Karpas-422 (cell line): ENCODE measurements at regions not wholly inside any gene's neighbourhood (a gene's known extent, or its start where the extent isn't known, plus 50 kb on each side); places are given as distances from the start of the nearest gene placed in this dataset.

Source experiments
- DNase-seq: peaks from one replicate; pipeline ENCODE4 v3.0.0-alpha.2; 2015
- H2AFZ ChIP-seq: fragments of 200-600 bp; sonication (generic); 2 replicates; pipeline ENCODE4 v1.6.1; 2014; ENCODE audit warnings: antibody characterized with exemption, low read length, mixed read lengths
- H3K27ac ChIP-seq: fragments of 200-600 bp; sonication (generic); 2 replicates; pipeline ENCODE4 v1.5.1; 2014; ENCODE audit warnings: mild to moderate bottlenecking, low read length, moderate library complexity
- H3K27me3 ChIP-seq: fragments of 200-600 bp; sonication (generic); 2 replicates; pipeline ENCODE4 v1.6.1; 2014; ENCODE audit warnings: low read length, mixed read lengths
- H3K36me3 ChIP-seq: fragments of 200-600 bp; sonication (generic); 2 replicates; pipeline ENCODE4 v1.6.1; 2014; ENCODE audit warnings: low read length, mixed read lengths; ENCODE audit not compliant: insufficient read depth
- H3K4me1 ChIP-seq: fragments of 200-600 bp; sonication (generic); 2 replicates; pipeline ENCODE4 v1.6.1; 2014; ENCODE audit warnings: mild to moderate bottlenecking, low read length, mixed read lengths
- H3K4me2 ChIP-seq: fragments of 200-600 bp; sonication (generic); 2 replicates; pipeline ENCODE4 v1.6.1; 2014; ENCODE audit warnings: low read length, low read depth, mild to moderate bottlenecking; ENCODE audit not compliant: poor library complexity, severe bottlenecking
- H3K4me3 ChIP-seq: fragments of 200-600 bp; sonication (generic); 2 replicates; pipeline ENCODE4 v1.5.1; 2014; ENCODE audit warnings: mild to moderate bottlenecking, antibody characterized with exemption, low read length, mixed read lengths
- H3K79me2 ChIP-seq: fragments of 200-600 bp; sonication (generic); 2 replicates; pipeline ENCODE4 v1.6.1; 2014; ENCODE audit warnings: mild to moderate bottlenecking, low read length, mixed read lengths
- H3K9ac ChIP-seq: fragments of 200-600 bp; sonication (generic); 2 replicates; pipeline ENCODE4 v1.6.0; 2014; ENCODE audit warnings: low read length
- H3K9me2 ChIP-seq: fragments of 200-600 bp; sonication (generic), shearing (Covaris generic); replicated peaks from 2 replicates; pipeline ENCODE4 v1.6.0; 2014; ENCODE audit warnings: mild to moderate bottlenecking, low read length, moderate library complexity; ENCODE audit not compliant: insufficient read depth
- H3K9me3 ChIP-seq: fragments of 300-700, 200-600 bp; sonication (generic); 2 replicates; pipeline ENCODE4 v1.6.1; 2014; ENCODE audit warnings: low read length, mixed read lengths
- H4K20me1 ChIP-seq: fragments of 200-600 bp; sonication (generic); 2 replicates; pipeline ENCODE4 v1.6.1; 2014; ENCODE audit warnings: mild to moderate bottlenecking, antibody characterized with exemption, low read length, low read depth; ENCODE audit not compliant: insufficient read depth

DNA sequence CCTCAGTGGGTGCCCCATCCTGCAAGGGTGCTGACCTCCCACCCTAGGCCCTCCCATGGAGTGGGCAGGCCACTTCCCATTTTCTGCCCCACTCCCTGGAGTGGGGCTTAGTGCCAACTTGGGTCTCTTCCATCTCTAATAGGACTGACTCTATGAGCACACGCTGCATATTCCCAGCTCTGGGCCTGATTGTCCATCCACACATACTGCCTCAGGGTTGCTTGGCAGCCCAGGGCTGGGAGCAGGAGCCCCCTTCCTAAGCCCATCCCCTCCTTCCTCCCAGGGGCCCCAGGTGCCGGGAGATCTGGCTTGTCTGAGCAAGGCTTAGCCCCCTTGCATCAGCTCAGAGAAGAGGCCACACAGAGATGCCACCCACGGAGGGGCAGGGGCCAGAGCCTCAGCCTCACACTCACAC, 55.1 kb downstream of the PJA1 start:
- Histone ChIP-seq H3K27ac (no peak overlapping the region), H3K9me2 (no peaks in the 10 kb centered on the region), H3K36me3 (no peaks in the 10 kb centered on the region), H3K4me1 (no peaks in the 10 kb centered on the region), H2AFZ (no peak overlapping the region), H3K4me3 (no peak overlapping the region), H3K79me2 (no peaks in the 10 kb centered on the region), H3K4me2 (no peak overlapping the region), H4K20me1 (no peaks in the 10 kb centered on the region), H3K9ac (no peak overlapping the region), H3K9me3 (no peaks in the 10 kb centered on the region), H3K27me3 (no peaks in the 10 kb centered on the region)
- DNase-seq: no peak

DNA sequence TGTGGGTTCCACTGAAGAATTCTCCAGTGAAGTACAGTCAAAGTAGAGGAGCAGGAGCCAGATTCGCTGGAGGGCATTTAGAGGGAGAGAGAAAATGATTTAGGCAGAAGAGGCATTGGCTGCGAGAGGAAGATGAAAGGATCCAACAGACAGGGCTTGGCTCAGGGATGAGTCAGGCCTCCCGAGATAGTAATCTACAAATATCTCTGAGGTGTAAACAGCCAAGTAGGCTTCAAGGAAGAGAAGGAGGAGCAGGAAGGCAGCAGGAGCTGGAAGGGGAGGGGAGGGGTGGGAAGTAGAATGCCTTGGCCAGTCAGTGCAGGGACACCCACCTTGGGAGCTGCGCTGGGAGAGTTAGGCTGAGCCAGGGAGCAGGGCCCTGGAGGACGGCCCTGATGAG, 55.5 kb downstream of the PJA1 start:
- no peaks in the 10 kb centered on the region for H4K20me1 ChIP-seq
- no peak overlapping the region for H3K9ac ChIP-seq
- no peaks in the 10 kb centered on the region for H3K9me3 ChIP-seq
- H3K4me2 ChIP-seq: no peak overlapping the region
- H3K4me1 ChIP-seq: no peaks in the 10 kb centered on the region
- H3K9me2 ChIP-seq: no peaks in the 10 kb centered on the region
- H2AFZ ChIP-seq: no peak overlapping the region
- no peak overlapping the region for H3K27ac ChIP-seq
- DNase-seq: no peak
- H3K36me3 ChIP-seq: no peaks in the 10 kb centered on the region
- no peak overlapping the region for H3K4me3 ChIP-seq
- no peaks in the 10 kb centered on the region for H3K27me3 ChIP-seq
- no peaks in the 10 kb centered on the region for H3K79me2 ChIP-seq

DNA sequence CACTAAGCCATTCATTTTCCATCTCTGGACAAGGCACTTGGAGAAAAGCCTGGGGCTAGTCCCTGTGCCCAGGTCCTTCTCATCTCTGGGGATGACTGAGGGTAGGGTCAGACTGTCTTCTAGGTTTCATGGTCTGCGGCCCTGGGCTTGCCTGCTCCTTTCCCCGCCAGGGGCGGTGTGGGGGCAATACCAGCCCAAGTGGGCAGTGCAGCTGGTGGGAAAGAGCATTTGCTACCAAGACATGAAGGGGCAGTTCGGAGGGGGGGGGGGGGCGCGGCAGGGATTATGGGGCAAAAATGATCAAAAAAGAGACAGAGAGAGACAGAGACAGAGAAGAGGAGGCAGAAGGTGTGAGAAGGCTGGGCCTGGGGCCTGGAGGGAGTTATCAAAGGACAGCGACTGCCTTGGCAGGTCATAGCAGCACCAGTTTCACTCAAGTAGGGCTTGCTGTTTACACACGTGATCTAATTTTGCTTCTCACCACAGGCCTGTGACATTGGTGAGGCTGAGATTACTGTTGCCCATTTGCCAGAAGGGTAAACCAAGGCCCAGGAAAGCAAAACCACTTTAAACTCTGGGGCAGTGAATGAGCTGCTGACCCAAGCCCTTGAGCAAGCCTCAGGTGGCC, 56.1 kb downstream of the PJA1 start:
- no peaks in the 10 kb centered on the region for H3K4me1 ChIP-seq
- H3K27ac ChIP-seq: no peak overlapping the region
- H3K9me3 ChIP-seq: no peaks in the 10 kb centered on the region
- no peaks in the 10 kb centered on the region for H3K9me2 ChIP-seq
- no peaks in the 10 kb centered on the region for H4K20me1 ChIP-seq
- no peak overlapping the region for H3K9ac ChIP-seq
- H3K79me2 ChIP-seq: no peaks in the 10 kb centered on the region
- H3K27me3 ChIP-seq: no peaks in the 10 kb centered on the region
- no peak for DNase-seq
- no peaks in the 10 kb centered on the region for H3K36me3 ChIP-seq
- no peak overlapping the region for H2AFZ ChIP-seq
- H3K4me2 ChIP-seq: no peak overlapping the region
- H3K4me3 ChIP-seq: no peak overlapping the region

DNA sequence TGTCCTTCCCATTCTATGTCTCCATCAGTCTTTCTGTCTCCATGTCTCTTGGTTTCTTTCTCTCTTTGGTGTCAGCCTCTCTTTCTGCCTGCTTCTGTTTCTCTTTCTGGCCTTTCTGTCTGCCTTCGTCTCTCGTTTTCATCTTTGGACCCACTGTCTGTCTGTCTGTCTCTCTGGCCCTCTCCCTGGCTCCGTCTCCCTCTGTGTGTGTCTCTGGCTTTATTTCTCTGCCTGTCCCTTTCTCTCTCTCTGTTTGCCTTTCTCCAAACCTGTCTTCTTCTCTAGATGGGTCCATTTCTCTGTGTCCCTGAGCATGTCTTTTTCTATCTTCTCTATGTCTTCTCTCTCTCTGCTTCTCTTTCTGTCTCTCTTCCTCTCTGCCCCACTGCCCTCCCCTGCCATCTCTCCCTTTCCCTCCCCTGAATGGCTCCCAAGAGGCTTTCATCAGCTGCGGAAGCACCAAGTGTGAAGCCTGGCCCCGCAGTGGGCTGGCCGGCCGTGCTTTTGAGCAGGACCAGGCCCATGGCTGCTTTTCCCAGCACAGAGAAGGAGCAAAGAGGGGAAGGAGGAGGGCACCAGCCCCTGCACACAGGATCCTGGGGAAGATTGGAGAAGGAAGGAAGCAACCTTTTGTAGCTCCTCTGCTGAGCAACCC, 57.4 kb downstream of the PJA1 start:
- no peak for DNase-seq
- no peak overlapping the region for H3K9ac ChIP-seq
- no peaks in the 10 kb centered on the region for H3K36me3 ChIP-seq

DNA sequence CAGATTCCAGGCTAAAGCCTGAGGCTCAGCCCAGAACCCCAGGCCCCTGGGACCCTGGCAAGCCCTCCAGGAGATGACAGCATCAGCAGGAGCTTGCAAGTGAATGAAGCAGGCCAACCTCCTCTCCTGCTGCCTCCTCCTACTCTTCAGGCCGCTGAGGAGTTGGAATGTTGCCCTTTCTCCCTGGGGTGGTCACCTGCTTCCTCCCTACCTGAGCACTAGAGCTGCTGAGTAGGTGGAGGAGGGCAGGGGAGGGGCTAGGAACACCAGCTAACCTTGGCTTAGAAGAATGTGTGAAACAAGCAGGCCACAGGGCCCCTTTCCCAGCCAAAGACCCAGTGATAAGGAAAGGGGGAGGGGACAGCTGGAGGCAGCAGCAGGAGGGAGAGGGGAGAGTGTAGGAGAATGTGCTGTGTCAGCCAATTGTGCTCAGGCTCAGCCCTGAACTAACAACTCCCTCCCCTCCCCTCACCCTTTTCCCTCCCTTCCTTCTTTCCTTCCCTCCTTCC, 58.0 kb downstream of the PJA1 start:
- Histone ChIP-seq H4K20me1 (no peaks in the 10 kb centered on the region), H2AFZ (no peak overlapping the region), H3K4me2 (no peak overlapping the region), H3K27me3 (no peaks in the 10 kb centered on the region), H3K4me1 (no peaks in the 10 kb centered on the region), H3K9ac (no peak overlapping the region), H3K27ac (no peak overlapping the region), H3K36me3 (no peaks in the 10 kb centered on the region), H3K4me3 (no peak overlapping the region), H3K9me3 (no peaks in the 10 kb centered on the region), H3K9me2 (no peaks in the 10 kb centered on the region), H3K79me2 (no peaks in the 10 kb centered on the region)
- DNase-seq: no peak

More for the DNA sequence above, 57.4 kb downstream of the PJA1 start:
- Histone ChIP-seq H3K4me3 (no peak overlapping the region), H3K4me2 (no peak overlapping the region), H4K20me1 (no peaks in the 10 kb centered on the region), H2AFZ (no peak overlapping the region), H3K27ac (no peak overlapping the region), H3K9me2 (no peaks in the 10 kb centered on the region), H3K27me3 (no peaks in the 10 kb centered on the region), H3K9me3 (no peaks in the 10 kb centered on the region), H3K79me2 (no peaks in the 10 kb centered on the region), H3K4me1 (no peaks in the 10 kb centered on the region)

DNA sequence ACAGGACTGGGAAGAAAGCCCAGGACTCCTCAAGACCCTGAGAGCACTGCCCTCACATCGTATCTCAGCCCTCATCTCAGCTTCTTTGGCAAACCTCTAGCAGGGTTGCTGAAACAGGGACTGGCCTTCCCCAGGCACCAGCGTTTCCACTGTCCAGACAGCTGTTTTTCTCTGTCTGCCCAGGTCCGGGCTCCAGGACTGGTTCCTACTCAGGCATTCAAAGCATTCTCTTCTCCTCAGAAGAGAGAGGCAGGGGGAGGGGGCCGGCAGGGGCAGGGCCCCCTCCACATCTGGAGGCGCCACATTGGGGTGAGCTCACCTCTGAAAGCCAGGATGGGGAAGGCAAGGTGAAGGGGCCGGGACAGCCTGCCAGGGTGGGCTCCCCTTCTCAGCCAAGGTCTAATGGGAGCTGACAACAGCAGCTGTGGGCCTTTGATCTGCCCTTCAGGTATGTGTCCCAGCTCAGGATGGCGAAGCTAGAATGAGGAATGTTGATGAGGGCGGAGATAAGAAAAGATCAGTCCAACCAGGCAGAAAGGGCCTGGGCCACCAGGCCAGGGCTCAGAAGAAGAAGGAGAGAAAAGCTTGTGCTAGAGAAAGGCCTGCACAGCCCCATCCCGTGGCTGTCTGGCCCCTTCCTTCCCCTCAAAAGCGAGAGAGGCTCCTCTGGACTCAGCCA, 60.4 kb downstream of the PJA1 start:
- H3K4me2 ChIP-seq: no peak overlapping the region
- no peaks in the 10 kb centered on the region for H3K9me3 ChIP-seq
- H3K4me1 ChIP-seq: no peaks in the 10 kb centered on the region
- no peaks in the 10 kb centered on the region for H4K20me1 ChIP-seq
- H3K27ac ChIP-seq: no peak overlapping the region
- H3K9me2 ChIP-seq: no peaks in the 10 kb centered on the region
- H3K36me3 ChIP-seq: no peaks in the 10 kb centered on the region
- no peaks in the 10 kb centered on the region for H3K79me2 ChIP-seq
- no peak for DNase-seq
- no peak overlapping the region for H2AFZ ChIP-seq
- no peaks in the 10 kb centered on the region for H3K27me3 ChIP-seq
- H3K4me3 ChIP-seq: no peak overlapping the region
- no peak overlapping the region for H3K9ac ChIP-seq

DNA sequence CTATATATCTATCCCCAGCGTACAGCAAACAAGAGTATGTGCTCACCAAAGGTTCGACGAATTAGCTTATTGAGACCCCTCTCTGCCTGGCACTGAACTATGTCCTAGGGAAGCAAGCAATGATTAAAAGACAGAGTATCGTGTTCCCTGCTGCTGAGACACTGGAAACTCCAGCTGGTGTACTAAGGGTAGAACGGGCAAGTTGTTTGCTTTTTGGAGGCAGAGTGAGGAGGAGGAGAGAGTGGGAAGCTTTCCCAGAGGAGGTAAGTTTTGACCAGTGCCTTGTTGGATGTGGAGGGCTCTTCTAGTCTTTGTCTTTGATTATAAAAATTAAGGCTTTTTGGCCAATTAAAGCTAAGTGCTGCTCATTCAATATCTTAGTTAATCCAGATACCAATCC, 61.7 kb downstream of the PJA1 start:
- H3K9me3 ChIP-seq: no peaks in the 10 kb centered on the region
- no peak overlapping the region for H3K9ac ChIP-seq
- DNase-seq: no peak
- H3K9me2 ChIP-seq: no peaks in the 10 kb centered on the region
- no peak overlapping the region for H3K4me3 ChIP-seq
- H3K4me2 ChIP-seq: no peak overlapping the region
- no peaks in the 10 kb centered on the region for H3K79me2 ChIP-seq
- H2AFZ ChIP-seq: no peak overlapping the region
- no peaks in the 10 kb centered on the region for H3K4me1 ChIP-seq
- H3K36me3 ChIP-seq: no peaks in the 10 kb centered on the region
- H4K20me1 ChIP-seq: no peaks in the 10 kb centered on the region
- H3K27me3 ChIP-seq: no peaks in the 10 kb centered on the region
- no peak overlapping the region for H3K27ac ChIP-seq

DNA sequence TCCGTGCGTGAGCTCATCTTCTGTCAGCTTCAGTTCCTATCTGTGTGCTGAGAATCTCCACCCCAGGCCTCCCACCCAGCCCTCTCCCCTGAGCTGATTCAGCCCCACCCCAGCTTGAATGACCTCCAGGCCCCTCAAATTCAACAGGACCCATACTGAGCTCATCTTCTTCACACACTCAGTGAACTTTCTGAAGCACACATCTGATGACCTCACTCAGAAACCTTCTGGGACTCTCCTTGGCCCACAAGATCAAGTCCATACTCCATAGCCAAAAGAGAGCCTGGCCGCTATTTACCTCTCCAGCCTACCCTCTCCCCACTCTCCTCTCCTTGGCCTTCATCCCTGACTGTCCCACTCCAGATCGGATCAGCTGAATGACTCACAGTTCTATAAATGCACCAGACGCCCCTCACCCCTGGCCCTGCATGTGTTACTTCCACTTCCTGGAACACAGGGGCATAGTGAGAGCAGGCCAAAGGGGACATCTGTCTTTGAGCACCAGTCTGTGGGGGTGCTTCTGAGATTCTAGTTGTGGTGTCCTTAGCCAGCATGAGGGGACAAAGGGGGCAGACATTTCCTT, 62.5 kb downstream of the PJA1 start:
- H3K27me3 ChIP-seq: no peaks in the 10 kb centered on the region
- no peaks in the 10 kb centered on the region for H3K36me3 ChIP-seq
- H3K4me3 ChIP-seq: no peak overlapping the region
- H3K27ac ChIP-seq: no peak overlapping the region
- no peak for DNase-seq
- H3K4me1 ChIP-seq: no peaks in the 10 kb centered on the region
- no peak overlapping the region for H3K9ac ChIP-seq
- H3K79me2 ChIP-seq: no peaks in the 10 kb centered on the region
- H3K9me3 ChIP-seq: no peaks in the 10 kb centered on the region
- H3K9me2 ChIP-seq: no peaks in the 10 kb centered on the region
- H2AFZ ChIP-seq: no peak overlapping the region
- no peaks in the 10 kb centered on the region for H4K20me1 ChIP-seq
- H3K4me2 ChIP-seq: no peak overlapping the region
